K562 (cell line): ENCODE measurements at regions not wholly inside any gene's neighbourhood (a gene's known extent, or its start where the extent isn't known, plus 50 kb on each side); places are given as distances from the start of the nearest gene placed in this dataset.

ENCODE experiments used
- ZNF75A ChIP-seq: fragments of 450-650 bp; formaldehyde crosslinking; IDR thresholded peaks from 2 replicates; pipeline ENCODE4 v1.4.0; 2020; ENCODE audit warnings: mild to moderate bottlenecking
- TF ChIP-seq, protein P1 (sequence below): fragments of 450-650 bp; IDR thresholded peaks from 2 replicates; pipeline ENCODE4 v1.6.1; 2014; ENCODE audit warnings: low read depth, mild to moderate bottlenecking, moderate library complexity, borderline replicate concordance
- TF ChIP-seq, protein P2 (sequence below): IDR thresholded peaks from 2 replicates; pipeline ENCODE4 v1.6.1; 2011; ENCODE audit warnings: borderline replicate concordance, low read depth, mild to moderate bottlenecking, moderate library complexity, low read length; ENCODE audit not compliant: insufficient read depth, poor library complexity, severe bottlenecking
- TF ChIP-seq, protein P3 (sequence below), 2 experiments: fragments of 450-650 bp; IDR thresholded peaks; 2 replicates each; pipeline ENCODE4 v1.6.1; 2016; ENCODE audit warnings: mild to moderate bottlenecking in 2 of 2, borderline replicate concordance in 1 of 2, low read depth in 1 of 2, moderate library complexity in 1 of 2

DNA sequence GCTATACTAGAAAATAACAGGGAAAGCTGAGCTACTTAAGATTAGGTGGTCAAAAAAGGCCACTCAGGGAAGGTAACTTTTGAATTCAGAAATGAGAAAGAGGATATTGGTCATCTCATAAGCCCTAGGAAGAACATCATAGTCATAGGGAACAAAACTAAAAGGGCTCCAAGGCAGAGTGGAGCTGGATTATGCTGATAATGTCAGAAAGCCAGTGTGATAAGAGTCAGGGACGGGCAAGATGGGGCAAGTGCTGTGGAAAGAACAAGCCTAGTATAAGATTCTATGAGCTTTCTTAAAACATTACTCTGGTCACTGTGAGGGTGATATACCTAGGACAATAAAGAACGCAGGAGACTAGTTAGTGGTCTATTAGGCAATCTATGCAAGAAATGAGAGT, 106.6 kb downstream of the DUSP10 start (continued):
- TF ChIP-seq, protein P1, sequence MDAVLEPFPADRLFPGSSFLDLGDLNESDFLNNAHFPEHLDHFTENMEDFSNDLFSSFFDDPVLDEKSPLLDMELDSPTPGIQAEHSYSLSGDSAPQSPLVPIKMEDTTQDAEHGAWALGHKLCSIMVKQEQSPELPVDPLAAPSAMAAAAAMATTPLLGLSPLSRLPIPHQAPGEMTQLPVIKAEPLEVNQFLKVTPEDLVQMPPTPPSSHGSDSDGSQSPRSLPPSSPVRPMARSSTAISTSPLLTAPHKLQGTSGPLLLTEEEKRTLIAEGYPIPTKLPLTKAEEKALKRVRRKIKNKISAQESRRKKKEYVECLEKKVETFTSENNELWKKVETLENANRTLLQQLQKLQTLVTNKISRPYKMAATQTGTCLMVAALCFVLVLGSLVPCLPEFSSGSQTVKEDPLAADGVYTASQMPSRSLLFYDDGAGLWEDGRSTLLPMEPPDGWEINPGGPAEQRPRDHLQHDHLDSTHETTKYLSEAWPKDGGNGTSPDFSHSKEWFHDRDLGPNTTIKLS: no peak
- TF ChIP-seq, protein P2, sequence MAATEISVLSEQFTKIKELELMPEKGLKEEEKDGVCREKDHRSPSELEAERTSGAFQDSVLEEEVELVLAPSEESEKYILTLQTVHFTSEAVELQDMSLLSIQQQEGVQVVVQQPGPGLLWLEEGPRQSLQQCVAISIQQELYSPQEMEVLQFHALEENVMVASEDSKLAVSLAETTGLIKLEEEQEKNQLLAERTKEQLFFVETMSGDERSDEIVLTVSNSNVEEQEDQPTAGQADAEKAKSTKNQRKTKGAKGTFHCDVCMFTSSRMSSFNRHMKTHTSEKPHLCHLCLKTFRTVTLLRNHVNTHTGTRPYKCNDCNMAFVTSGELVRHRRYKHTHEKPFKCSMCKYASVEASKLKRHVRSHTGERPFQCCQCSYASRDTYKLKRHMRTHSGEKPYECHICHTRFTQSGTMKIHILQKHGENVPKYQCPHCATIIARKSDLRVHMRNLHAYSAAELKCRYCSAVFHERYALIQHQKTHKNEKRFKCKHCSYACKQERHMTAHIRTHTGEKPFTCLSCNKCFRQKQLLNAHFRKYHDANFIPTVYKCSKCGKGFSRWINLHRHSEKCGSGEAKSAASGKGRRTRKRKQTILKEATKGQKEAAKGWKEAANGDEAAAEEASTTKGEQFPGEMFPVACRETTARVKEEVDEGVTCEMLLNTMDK: no peak
- TF ChIP-seq, protein P3, sequence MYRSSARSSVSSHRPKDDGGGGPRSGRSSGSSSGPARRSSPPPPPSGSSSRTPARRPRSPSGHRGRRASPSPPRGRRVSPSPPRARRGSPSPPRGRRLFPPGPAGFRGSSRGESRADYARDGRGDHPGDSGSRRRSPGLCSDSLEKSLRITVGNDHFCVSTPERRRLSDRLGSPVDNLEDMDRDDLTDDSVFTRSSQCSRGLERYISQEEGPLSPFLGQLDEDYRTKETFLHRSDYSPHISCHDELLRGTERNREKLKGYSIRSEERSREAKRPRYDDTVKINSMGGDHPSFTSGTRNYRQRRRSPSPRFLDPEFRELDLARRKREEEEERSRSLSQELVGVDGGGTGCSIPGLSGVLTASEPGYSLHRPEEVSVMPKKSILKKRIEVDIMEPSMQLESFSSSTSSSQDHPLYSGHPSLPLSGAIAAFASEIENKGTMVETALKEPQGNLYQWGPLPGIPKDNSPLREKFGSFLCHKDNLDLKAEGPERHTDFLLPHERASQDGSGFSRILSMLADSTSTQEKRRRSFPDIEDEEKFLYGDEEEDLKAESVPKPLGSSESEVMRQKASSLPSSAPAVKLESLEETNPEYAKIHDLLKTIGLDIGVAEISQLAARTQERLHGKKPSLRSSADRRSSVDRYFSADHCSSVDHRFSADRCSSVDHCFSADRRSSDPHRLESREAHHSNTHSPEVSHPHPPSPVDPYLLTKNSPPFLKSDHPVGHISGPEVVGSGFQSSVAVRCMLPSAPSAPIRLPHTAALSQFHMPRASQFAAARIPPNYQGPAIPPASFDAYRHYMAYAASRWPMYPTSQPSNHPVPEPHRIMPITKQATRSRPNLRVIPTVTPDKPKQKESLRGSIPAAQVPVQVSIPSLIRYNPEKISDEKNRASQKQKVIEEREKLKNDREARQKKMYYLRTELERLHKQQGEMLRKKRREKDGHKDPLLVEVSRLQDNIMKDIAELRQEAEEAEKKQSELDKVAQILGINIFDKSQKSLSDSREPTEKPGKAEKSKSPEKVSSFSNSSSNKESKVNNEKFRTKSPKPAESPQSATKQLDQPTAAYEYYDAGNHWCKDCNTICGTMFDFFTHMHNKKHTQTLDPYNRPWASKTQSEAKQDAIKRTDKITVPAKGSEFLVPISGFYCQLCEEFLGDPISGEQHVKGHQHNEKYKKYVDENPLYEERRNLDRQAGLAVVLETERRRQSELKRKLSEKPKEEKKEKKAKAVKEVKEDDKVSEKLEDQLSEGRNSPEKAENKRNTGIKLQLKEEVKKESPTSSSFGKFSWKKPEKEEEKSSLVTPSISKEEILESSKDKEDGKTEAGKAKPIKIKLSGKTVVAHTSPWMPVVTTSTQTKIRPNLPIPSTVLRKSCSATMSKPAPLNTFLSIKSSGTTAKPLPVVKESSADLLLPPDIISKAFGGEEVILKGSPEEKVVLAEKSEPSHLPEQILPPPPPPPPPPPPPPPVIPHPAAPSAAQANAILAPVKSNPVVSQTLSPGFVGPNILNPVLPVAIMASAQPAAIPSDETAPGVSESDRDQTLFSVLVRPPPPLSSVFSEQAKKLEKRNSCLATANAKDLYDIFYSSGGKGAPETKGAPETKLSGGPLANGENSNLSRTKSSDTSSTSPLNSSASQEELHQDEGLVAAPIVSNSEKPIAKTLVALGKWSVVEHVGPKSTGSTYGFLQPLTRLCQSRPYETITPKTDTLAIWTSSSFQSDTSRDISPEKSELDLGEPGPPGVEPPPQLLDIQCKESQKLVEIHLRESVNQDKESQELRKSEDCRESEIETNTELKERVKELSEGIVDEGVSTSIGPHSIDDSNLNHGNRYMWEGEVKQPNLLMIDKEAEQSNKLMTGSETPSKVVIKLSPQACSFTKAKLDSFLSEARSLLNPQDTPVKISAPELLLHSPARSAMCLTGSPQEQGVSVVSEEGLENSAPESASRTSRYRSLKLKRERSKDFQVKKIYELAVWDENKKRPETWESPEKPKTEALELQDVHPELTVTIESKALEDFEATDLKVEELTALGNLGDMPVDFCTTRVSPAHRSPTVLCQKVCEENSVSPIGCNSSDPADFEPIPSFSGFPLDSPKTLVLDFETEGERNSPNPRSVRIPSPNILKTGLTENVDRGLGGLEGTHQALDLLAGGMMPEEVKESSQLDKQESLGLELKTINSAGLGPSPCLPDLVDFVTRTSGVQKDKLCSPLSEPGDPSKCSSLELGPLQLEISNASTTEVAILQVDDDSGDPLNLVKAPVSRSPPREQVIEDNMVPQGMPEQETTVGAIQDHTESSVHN (IDR thresholded peaks at IDR 0.05; ENCODE audit: borderline replicate concordance in 1 of 2, low read depth in 1 of 2): no peak
- TF ChIP-seq ZNF75A (CRISPR knock-in tag): no peak
